Liver (tissue), 8 donors: ENCODE measurements at regions not wholly inside any gene's neighbourhood (a gene's known extent, or its start where the extent isn't known, plus 50 kb on each side); places are given as distances from the start of the nearest gene placed in this dataset.

Experiments used
- DNase-seq: peaks from one replicate; pipeline ENCODE4 v3.0.0-alpha.2; 2017; ENCODE audit warnings: low spot score
- H3K27ac ChIP-seq, 2 donors: one replicate each; pipeline ENCODE4 v1.7.0; 2013; ENCODE audit warnings: inconsistent platforms in 2 of 2, low read length in 2 of 2, control low read depth in 1 of 2, low read depth in 1 of 2, mild to moderate bottlenecking in 1 of 2
- H3K27me3 ChIP-seq, 4 donors: one replicate each; pipeline versions ENCODE4 v1.6.1 to v1.7.0; 2013; ENCODE audit warnings: low read length in 3 of 4, inconsistent platforms in 1 of 4, mild to moderate bottlenecking in 1 of 4, moderate library complexity in 1 of 4; ENCODE audit not compliant: control insufficient read depth in 4 of 4, insufficient read depth in 4 of 4
- H3K36me3 ChIP-seq, 4 donors: one replicate each; pipeline versions ENCODE4 v1.6.1 to v1.7.0; 2013; ENCODE audit warnings: low read length in 3 of 4, mild to moderate bottlenecking in 3 of 4, low read depth in 1 of 4, moderate library complexity in 1 of 4; ENCODE audit not compliant: control insufficient read depth in 4 of 4, insufficient read depth in 3 of 4
- H3K4me1 ChIP-seq, 4 donors: one replicate each; pipeline versions ENCODE4 v1.6.1 to v1.7.0; 2013; ENCODE audit warnings: low read length in 3 of 4, mild to moderate bottlenecking in 3 of 4, moderate library complexity in 1 of 4; ENCODE audit not compliant: control insufficient read depth in 4 of 4, insufficient read depth in 4 of 4
- H3K4me3 ChIP-seq, 3 donors: one replicate each; pipeline versions ENCODE4 v1.6.1 to v1.7.0; 2013; ENCODE audit warnings: low read length in 3 of 3, control low read depth in 1 of 3, low read depth in 1 of 3, mild to moderate bottlenecking in 1 of 3
- H3K9ac ChIP-seq, 2 donors: one replicate each; pipeline ENCODE4 v1.7.0; 2013; ENCODE audit warnings: low read length in 2 of 2, mild to moderate bottlenecking in 2 of 2, moderate library complexity in 2 of 2, control low read depth in 1 of 2, low read depth in 1 of 2
- H3K9me3 ChIP-seq, 4 donors: one replicate each; pipeline versions ENCODE4 v1.6.1 to v1.7.0; 2013; ENCODE audit warnings: low read length in 3 of 4; ENCODE audit not compliant: control insufficient read depth in 4 of 4
- ATF3 ChIP-seq: IDR thresholded peaks from 2 replicates; pipeline ENCODE4 v1.6.1; 2016; ENCODE audit warnings: antibody characterized with exemption
- CTCF ChIP-seq: fragments of 150-350 bp; IDR thresholded peaks from 2 replicates; pipeline ENCODE4 v1.5.1; 2017; ENCODE audit warnings: improper control_type of control experiment, low read depth, low read length; ENCODE audit not compliant: missing input control
- EGR1 ChIP-seq, 2 donors: IDR thresholded peaks; 2 replicates each; pipeline ENCODE4 v1.6.1; 2016 to 2018; ENCODE audit warnings: antibody characterized with exemption in 2 of 2, low read depth in 2 of 2
- FOXA1 ChIP-seq: IDR thresholded peaks from 2 replicates; pipeline ENCODE4 v1.6.1; 2016; ENCODE audit warnings: antibody characterized with exemption
- FOXA2 ChIP-seq: IDR thresholded peaks from 2 replicates; pipeline ENCODE4 v1.6.1; 2016; ENCODE audit warnings: antibody characterized with exemption
- GABPA ChIP-seq, 2 donors: IDR thresholded peaks in 1 of 2; conservative IDR thresholded peaks in 1 of 2; 2 replicates each; pipeline ENCODE4 v1.6.1; 2016; ENCODE audit warnings: antibody characterized with exemption in 2 of 2, mild to moderate bottlenecking in 1 of 2, moderate library complexity in 1 of 2
- HNF4A ChIP-seq, 2 donors: conservative IDR thresholded peaks; 2 replicates each; pipeline ENCODE4 v1.6.1; 2016; ENCODE audit warnings: antibody characterized with exemption in 2 of 2, mild to moderate bottlenecking in 2 of 2
- HNF4G ChIP-seq: IDR thresholded peaks from 2 replicates; pipeline ENCODE4 v1.6.1; 2016; ENCODE audit warnings: antibody characterized with exemption
- JUND ChIP-seq, 2 donors: IDR thresholded peaks; 2 replicates each; pipeline ENCODE4 v1.6.1; 2016; ENCODE audit warnings: antibody characterized with exemption in 2 of 2
- MAX ChIP-seq: IDR thresholded peaks from 2 replicates; pipeline ENCODE4 v1.6.1; 2016; ENCODE audit warnings: antibody characterized with exemption
- NR2F2 ChIP-seq: IDR thresholded peaks from 2 replicates; pipeline ENCODE4 v1.6.1; 2016; ENCODE audit warnings: antibody characterized with exemption
- RAD21 ChIP-seq, 2 donors: IDR thresholded peaks; 2 replicates each; pipeline ENCODE4 v1.6.1; 2016; ENCODE audit warnings: antibody characterized with exemption in 2 of 2, mild to moderate bottlenecking in 2 of 2
- REST ChIP-seq: IDR thresholded peaks from 2 replicates; pipeline ENCODE4 v1.6.1; 2016; ENCODE audit warnings: antibody characterized with exemption, mild to moderate bottlenecking
- RXRA ChIP-seq, 2 donors: IDR thresholded peaks; 2 replicates each; pipeline ENCODE4 v1.6.1; 2017 to 2018; ENCODE audit warnings: antibody characterized with exemption in 2 of 2, mild to moderate bottlenecking in 1 of 2
- SP1 ChIP-seq: IDR thresholded peaks from 2 replicates; pipeline ENCODE4 v1.6.1; 2018; ENCODE audit warnings: antibody characterized with exemption, mild to moderate bottlenecking
- TAF1 ChIP-seq: conservative IDR thresholded peaks from 2 replicates; pipeline ENCODE4 v1.6.1; 2016; ENCODE audit warnings: antibody characterized with exemption, mild to moderate bottlenecking
- YY1 ChIP-seq: IDR thresholded peaks from 2 replicates; pipeline ENCODE4 v1.6.1; 2016; ENCODE audit warnings: antibody characterized with exemption, mild to moderate bottlenecking
- ZBTB33 ChIP-seq: IDR thresholded peaks from 2 replicates; pipeline ENCODE4 v1.6.1; 2016; ENCODE audit warnings: antibody characterized with exemption
- WGBS: extraction: QIAGEN DNeasy Blood & Tissue Kit; methylation state at CpG from one replicate; pipeline ENCODE4 v1.1.7; 2013; 5-methylcytosine and 5-hydroxymethylcytosine counted together
- donor health status: healthy.
- donor health status: healthy.
- donor health status: healthy.
- donor health status: healthy.
- donor health status: healthy.

- TF ChIP-seq ATF3 = no peak
Measured at GRCh38 chr14:84021433-84021832, 1508.5 kb upstream of the FLRT2 start (continued).

- 82% methylated on average over 6 of the region's 6 CpGs for WGBS
- Histone ChIP-seq H3K36me3 (no peaks in the 10 kb centered on the region), H3K9me3 (peaks cover 0 to 4% (median 0%) of the 10 kb centered on the region in 4 donors), H3K4me3 (no peak overlapping the region), H3K27ac (no peak overlapping the region), H3K9ac (no peak overlapping the region), H3K27me3 (no peaks in the 10 kb centered on the region), H3K4me1 (no peaks in the 10 kb centered on the region)
- DNase-seq = no peak
- TF ChIP-seq FOXA1 = no peak
- no peak for TF ChIP-seq SP1
- no peak for TF ChIP-seq ZBTB33
- no peak for TF ChIP-seq EGR1 (IDR thresholded peaks at IDR 0.05; ENCODE audit: low read depth in 2 of 2)
- TF ChIP-seq RAD21 (IDR thresholded peaks at IDR 0.05) = no peak
- no peak for TF ChIP-seq FOXA2
- TF ChIP-seq HNF4G = no peak
- no peak for TF ChIP-seq HNF4A (conservative IDR thresholded peaks at IDR 0.05)
- no peak for TF ChIP-seq ATF3
- TF ChIP-seq REST = no peak
- TF ChIP-seq TAF1 = no peak
- TF ChIP-seq GABPA (IDR thresholded peaks at IDR 0.05 in 1 of 2, conservative IDR thresholded peaks at IDR 0.05 in 1 of 2) = no peak
- TF ChIP-seq YY1 = no peak
Measured at GRCh38 chr14:84024231-84024820, 1505.6 kb upstream of the FLRT2 start.

- TF ChIP-seq HNF4A (conservative IDR thresholded peaks at IDR 0.05) (no peak), ZBTB33 (no peak), JUND (IDR thresholded peaks at IDR 0.05) (no peak), RXRA (IDR thresholded peaks at IDR 0.05) (no peak), CTCF (no peak), EGR1 (IDR thresholded peaks at IDR 0.05; ENCODE audit: low read depth in 2 of 2) (no peak), FOXA2 (no peak), NR2F2 (no peak), MAX (no peak), HNF4G (no peak), GABPA (IDR thresholded peaks at IDR 0.05 in 1 of 2, conservative IDR thresholded peaks at IDR 0.05 in 1 of 2) (no peak)
- no peak overlapping the region for H3K4me3 ChIP-seq
- WGBS = 77% methylated on average over 8 of the region's 8 CpGs
- no peaks in the 10 kb centered on the region for H3K36me3 ChIP-seq
- H3K4me1 ChIP-seq = no peaks in the 10 kb centered on the region
- no peak overlapping the region for H3K27ac ChIP-seq
- DNase-seq = no peak
- peaks cover 0 to 4% (median 0%) of the 10 kb centered on the region in 4 donors for H3K9me3 ChIP-seq
- H3K27me3 ChIP-seq = no peaks in the 10 kb centered on the region
- H3K9ac ChIP-seq = no peak overlapping the region
Measured at GRCh38 chr14:84025106-84026012, 1504.6 kb upstream of the FLRT2 start.
